Right ventricle myocardium superior (tissue), 1 donor: ENCODE measurements at regions not wholly inside any gene's neighbourhood (a gene's known extent, or its start where the extent isn't known, plus 50 kb on each side); places are given as distances from the start of the nearest gene placed in this dataset.

ENCODE experiments used
- ATAC-seq: fragments of 200-7000 bp; cut with Tn5 transposase; one replicate; pipeline ENCODE4 v1.9.1; 2020; ENCODE audit warnings: mild to moderate bottlenecking; ENCODE audit not compliant: poor library complexity
- DNase-seq: peaks from one replicate; pipeline ENCODE4 v3.0.0-alpha.2; 2020
- intact Hi-C: fragments of 100-400 bp; cut with DNase I; formaldehyde crosslinking; loops from one replicate; pipeline ENCODE4 v1.11.2; 2022
- donor health status: DM: no; HTN: yes; CAD: no; lungs with severe emphysema.

DNA sequence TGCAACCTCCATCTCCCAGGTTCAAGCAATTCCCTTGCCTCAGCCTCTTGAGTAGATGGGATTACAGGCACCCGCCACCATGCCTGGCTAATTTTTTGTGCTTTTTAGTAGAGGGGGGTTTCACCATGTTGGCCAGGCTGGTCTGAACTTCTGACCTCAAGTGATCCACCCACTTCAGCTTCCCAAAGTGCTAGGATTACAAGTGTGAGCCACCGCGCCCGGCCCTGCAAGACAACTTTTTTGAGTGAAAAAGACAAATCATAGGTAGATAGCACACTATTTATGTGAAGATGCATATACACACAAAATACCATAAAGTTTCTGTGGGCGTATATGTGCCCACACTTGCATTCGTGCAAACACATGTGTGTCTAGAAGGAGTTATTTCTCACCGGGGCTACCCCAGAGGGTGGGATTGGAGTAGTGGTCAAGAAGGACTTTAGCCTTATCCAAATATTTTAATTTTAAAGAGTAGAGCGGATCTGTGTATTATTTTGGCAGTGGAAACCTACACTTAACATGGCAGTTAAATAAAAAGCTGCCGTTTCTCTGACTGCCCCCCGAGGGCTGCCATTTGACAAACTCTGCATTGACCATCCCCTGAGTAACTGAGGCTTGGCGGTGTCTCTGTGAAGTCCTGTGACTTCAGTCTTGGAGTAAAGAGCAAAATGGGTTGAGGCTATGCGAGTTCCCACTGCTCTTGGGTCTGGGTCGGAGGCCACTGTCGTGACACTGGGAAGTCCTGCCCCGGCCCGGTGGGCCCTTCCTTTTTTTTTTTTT lies 93.4 kb upstream of the PTCH1 start:
- ATAC-seq: no peak
- intact Hi-C loops: no loop called here

GRCh38 chr9:95609426-95609825 lies 92.7 kb upstream of the PTCH1 start:
- no peak for ATAC-seq
- DNase-seq: no peak
- intact Hi-C loops: no loop called here

More for the DNA sequence above, 93.4 kb upstream of the PTCH1 start:
- no peak for DNase-seq

- no peak for DNase-seq
- ATAC-seq: no peak
- intact Hi-C loops: no loop called here
Measured at GRCh38 chr9:95608341-95608740, 91.6 kb upstream of the PTCH1 start.

DNA sequence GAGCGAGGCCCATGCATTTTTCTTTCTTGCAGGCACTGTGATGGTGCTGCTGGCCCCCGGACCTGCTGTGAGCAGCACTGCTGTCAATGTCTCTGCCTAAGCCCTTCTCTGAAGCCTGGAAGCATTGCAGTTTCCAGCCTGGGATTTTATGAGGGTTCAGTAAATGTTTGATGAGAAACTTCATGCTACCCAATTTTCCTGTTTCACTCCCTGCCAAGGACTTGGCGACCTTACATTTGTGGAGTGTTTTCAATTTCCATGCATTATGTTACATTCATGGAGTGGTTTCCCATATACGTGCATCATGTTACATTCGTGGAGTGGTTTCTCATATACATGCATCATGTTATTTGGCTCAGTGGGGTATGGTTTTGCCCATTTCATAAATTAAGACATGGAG lies 90.7 kb upstream of the PTCH1 start:
- ATAC-seq (no peak), DNase-seq (no peak)
- intact Hi-C loops: no loop called here

DNA sequence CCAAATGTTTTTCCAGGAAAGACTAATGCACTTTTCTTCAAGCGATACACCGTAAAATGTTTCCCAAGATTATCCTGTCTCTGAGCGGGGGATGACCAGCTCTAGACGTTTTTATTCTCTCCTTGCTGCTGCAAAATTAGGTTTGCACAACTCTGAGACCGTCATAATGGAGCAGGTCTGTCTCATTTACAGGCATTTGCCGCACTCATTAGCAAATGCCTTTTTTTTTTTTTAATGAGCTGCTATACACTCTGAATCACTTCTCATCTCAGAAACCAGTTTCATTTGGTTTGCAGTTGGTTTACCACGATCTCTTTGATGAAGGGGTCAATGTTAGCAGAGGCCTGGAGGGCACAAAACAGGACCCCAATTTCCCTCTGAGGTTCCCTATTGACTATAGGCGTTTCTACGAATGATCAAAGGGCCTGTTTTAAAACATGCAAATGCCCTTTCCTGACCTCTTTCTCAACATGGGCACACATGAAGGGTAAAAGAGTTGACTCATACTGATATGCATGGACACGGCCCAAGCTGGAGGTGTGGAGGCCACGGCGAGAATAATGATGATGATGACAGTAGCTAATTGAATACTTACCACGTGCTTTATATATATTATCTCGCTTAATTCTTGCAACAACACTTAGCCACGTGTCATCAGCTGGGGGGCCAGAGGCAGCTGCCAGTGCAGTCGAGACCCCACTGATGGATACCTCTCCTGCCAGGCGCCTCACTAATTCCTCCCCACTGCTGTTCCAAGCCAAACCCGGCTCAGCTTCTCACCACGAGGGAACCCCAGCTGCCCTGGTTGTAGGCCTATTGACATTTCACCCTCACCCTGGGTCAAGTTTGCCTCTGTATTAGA lies 89.9 kb upstream of the PTCH1 start:
- no peak for DNase-seq
- ATAC-seq: no peak
- intact Hi-C loops: no loop called here

- ATAC-seq (no peak), DNase-seq (no peak)
- intact Hi-C loops: no loop called here
Measured at GRCh38 chr9:95605816-95606488, 89.2 kb upstream of the PTCH1 start.

DNA sequence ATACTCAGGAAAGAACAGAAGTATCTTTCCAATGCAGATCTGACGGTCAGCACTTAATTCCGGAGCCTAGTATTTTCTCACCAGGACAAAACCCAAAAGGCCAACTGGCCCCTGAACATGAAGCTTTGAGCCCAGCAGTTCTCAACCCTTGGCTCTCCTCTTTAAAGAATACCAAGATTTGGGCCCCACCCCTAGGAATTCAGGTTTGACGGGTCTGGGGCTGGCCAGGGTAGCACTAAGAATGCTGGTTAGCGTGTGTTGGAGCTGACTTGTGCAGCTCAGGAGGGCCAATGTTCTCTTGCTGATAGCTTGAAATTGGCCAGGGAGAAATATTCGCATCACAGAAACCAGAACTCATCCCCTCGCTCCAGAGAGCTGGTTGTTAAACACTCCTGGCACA lies 88.3 kb upstream of the PTCH1 start:
- intact Hi-C loops: no loop called here
- DNase-seq: no peak
- no peak for ATAC-seq

DNA sequence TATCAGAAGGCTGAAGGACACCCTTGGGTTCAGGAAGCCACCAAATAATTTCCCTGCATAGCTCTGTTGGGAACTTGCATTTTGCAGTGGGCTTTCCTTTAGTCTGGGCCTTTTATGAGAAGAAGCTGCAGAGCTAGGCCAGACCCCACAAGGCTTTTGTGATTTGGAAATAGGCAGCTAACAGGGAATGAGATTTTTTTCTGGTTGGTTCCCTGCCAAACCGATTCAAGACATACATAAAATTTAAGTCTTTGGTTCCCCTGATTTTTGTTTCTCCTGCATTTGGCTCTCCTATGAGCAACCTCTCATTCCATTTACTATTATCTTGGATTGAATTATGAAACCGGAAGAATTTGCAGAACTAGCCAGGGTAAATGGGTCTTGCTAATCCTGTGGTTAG lies 81.5 kb upstream of the PTCH1 start:
- DNase-seq: no peak
- intact Hi-C loops: no loop called here

DNA sequence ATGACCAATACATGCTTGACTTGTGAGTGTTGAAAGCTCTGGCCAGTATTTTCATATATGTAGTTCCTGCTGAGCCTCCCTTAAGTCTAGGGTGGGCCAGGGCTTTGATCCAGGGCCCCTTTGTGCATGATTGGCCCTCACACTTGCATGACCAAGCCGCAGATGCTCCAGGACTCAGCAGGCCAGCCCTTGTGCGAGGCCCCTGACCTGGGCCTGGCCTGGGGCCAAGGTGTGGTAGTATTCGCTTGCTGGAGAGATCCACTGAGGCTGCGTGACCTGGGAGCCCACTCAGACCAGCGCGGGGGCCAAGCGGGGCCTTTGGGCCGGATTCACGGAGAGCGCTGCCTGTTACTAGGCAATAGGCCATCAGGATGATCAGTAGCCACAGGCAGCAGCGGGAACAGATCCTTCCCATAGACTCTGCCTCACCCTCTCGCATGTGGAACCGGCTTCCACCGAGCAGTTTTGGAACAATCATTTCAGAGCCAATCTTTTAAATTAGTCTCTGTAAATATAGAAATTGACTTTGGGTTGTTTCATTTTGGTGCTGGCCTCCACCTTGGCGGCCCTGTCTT lies 79.0 kb upstream of the PTCH1 start:
- no peak for ATAC-seq
- intact Hi-C loops: no loop called here
- DNase-seq: no peak

More for the DNA sequence above, 81.5 kb upstream of the PTCH1 start:
- ATAC-seq: no peak

GRCh38 chr9:95592931-95593330 lies 76.2 kb upstream of the PTCH1 start:
- intact Hi-C loops: no loop called here
- ATAC-seq: no peak
- no peak for DNase-seq

DNA sequence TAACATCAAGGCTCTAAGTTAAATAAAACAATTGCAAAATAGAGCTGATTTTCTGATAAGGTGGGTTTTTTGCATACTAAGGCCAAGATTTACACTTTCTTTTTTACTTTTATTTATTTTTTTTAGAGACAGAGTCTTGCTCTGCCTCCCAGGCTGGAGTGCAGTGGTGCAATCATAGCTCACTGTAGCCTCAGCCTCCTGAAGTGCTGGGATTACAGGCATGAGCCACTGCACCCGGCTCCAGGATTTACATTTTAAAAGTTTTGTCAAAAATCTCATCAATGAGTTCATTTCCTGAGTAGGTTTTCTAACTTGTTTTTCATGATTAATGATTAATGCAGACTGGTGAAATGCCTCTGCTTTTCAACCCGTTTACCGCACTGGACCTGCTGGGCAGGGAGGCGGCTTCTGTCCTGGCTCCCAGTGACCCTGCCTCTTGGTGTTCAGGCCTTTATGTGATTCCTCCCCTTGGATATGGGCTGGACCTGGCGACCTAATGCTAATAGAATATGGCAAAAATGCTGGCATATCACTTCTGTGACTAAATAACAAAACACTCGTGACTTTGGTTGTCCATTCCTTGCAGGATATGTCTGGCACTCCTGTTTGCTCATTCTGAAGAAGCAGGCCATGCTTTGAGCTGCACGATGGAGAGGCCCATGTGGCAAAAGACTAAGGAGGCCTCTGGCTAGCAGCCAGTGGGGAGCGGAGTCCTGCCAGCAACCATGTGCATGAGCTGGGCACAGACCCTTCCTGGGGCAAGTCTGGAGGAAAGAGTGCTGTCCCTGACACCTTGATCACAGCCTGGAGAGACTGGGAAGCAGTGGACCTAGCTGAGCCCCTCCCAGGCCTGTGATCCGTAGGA lies 72.2 kb upstream of the PTCH1 start:
- ATAC-seq (no peak), DNase-seq (no peak)
- intact Hi-C loops: no loop called here

GRCh38 chr9:95587021-95587964 lies 70.5 kb upstream of the PTCH1 start:
- intact Hi-C loops: no loop called here
- ATAC-seq (no peak), DNase-seq (no peak)

GRCh38 chr9:95586326-95586725 lies 69.6 kb upstream of the PTCH1 start:
- ATAC-seq (no peak), DNase-seq (no peak)
- intact Hi-C loops: no loop called here

DNA sequence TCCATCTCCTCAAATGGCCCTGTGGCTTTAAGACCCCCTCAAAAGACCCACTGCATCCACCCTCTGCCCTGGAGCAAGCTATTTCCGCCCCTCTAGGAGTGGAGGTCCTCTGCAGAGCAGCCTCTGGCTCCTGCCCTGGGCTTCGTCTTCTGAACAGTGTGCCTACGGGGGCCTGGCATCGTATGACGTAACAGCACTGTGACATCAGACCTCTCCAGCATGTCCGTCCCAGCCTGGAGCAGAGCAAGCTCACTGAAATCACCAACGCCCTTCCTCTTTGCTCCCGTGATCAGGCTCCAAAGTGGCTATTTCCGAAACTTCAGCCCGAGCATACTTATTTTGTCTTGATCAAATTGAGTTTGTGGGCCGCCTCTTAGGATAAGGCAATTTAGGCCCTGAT lies 69.1 kb upstream of the PTCH1 start:
- DNase-seq (no peak), ATAC-seq (no peak)
- intact Hi-C loops: no loop called here

GRCh38 chr9:95584176-95584575 lies 67.4 kb upstream of the PTCH1 start:
- no peak for DNase-seq
- no peak for ATAC-seq
- intact Hi-C loops: no loop called here

GRCh38 chr9:95581900-95582299 lies 65.1 kb upstream of the PTCH1 start:
- DNase-seq (no peak), ATAC-seq (no peak)
- intact Hi-C loops: no loop called here
